CD14-positive monocyte (primary cell): ENCODE measurements at regions not wholly inside any gene's neighbourhood (a gene's known extent, or its start where the extent isn't known, plus 50 kb on each side); places are given as distances from the start of the nearest gene placed in this dataset.

ENCODE experiments used
- DNase-seq, 3 donors: peaks; one replicate each; pipeline ENCODE4 v3.0.0-alpha.2; 2011 to 2022
- H2AFZ ChIP-seq: 2 replicates; pipeline ENCODE4 v1.6.0; 2012; ENCODE audit warnings: mild to moderate bottlenecking, low read depth, low read length, inconsistent platforms; ENCODE audit not compliant: insufficient read depth, poor library complexity, severe bottlenecking
- H3K27ac ChIP-seq, 2 donors: 1 replicate in 1 of 2; 2 replicates in 1 of 2; pipeline ENCODE4 v1.5.1; 2012 to 2013; ENCODE audit warnings: low read length in 2 of 2, control low read depth in 1 of 2, inconsistent platforms in 1 of 2, low read depth in 1 of 2, mild to moderate bottlenecking in 1 of 2
- H3K27me3 ChIP-seq, 2 donors: one replicate each; pipeline versions ENCODE4 v1.6.0 to v1.6.1; 2011 to 2013; ENCODE audit warnings: low read length in 2 of 2; ENCODE audit not compliant: control insufficient read depth in 2 of 2, insufficient read depth in 2 of 2
- H3K36me3 ChIP-seq, 2 donors: replicated peaks in 1 of 2; 1 replicate in 1 of 2; 2 replicates in 1 of 2; pipeline versions ENCODE4 v1.5.1 to v1.6.1; 2012 to 2013; ENCODE audit warnings: low read length in 2 of 2, control low read depth in 1 of 2, inconsistent platforms in 1 of 2, mild to moderate bottlenecking in 1 of 2; ENCODE audit not compliant: insufficient read depth in 2 of 2, control insufficient read depth in 1 of 2
- H3K4me1 ChIP-seq, 2 donors: 1 replicate in 1 of 2; 2 replicates in 1 of 2; pipeline versions ENCODE4 v1.5.1 to v1.6.1; 2012 to 2013; ENCODE audit warnings: low read length in 2 of 2, control low read depth in 1 of 2, inconsistent platforms in 1 of 2, mild to moderate bottlenecking in 1 of 2, moderate library complexity in 1 of 2; ENCODE audit not compliant: insufficient read depth in 2 of 2, control insufficient read depth in 1 of 2
- H3K4me2 ChIP-seq: replicated peaks from 2 replicates; pipeline ENCODE3; 2012; ENCODE audit warnings: low read length, moderate library complexity, mild to moderate bottlenecking; ENCODE audit not compliant: poor library complexity, severe bottlenecking; ENCODE audit errors: extremely low read depth
- H3K4me3 ChIP-seq, 3 experiments: fragments of 200-600 bp in 1 of 3; sonication (generic) in 1 of 3; replicated peaks in 1 of 3; 1 replicate in 2 of 3; 2 replicates in 1 of 3; pipeline ENCODE4 v1.5.1; 2011 to 2013; ENCODE audit warnings: low read length in 3 of 3, mild to moderate bottlenecking in 3 of 3, control low read depth in 2 of 3, low read depth in 2 of 3, inconsistent platforms in 1 of 3, moderate library complexity in 1 of 3
- H3K79me2 ChIP-seq: 2 replicates; pipeline ENCODE4 v1.6.0; 2012; ENCODE audit warnings: mild to moderate bottlenecking, control low read depth, inconsistent platforms, low read length, moderate library complexity; ENCODE audit not compliant: insufficient read depth
- H3K9ac ChIP-seq: 2 replicates; pipeline ENCODE4 v1.6.0; 2017; ENCODE audit warnings: low read length, mild to moderate bottlenecking; ENCODE audit not compliant: insufficient read depth, poor library complexity, severe bottlenecking
- H3K9me3 ChIP-seq, 2 donors: replicated peaks in 1 of 2; 1 replicate in 1 of 2; 2 replicates in 1 of 2; pipeline versions ENCODE4 v1.5.1 to v1.6.1; 2012 to 2013; ENCODE audit warnings: low read length in 2 of 2, control low read depth in 1 of 2; ENCODE audit not compliant: control insufficient read depth in 1 of 2, insufficient read depth in 1 of 2
- H4K20me1 ChIP-seq: 2 replicates; pipeline ENCODE4 v1.6.0; 2012; ENCODE audit warnings: mild to moderate bottlenecking, low read length, control low read depth, moderate library complexity; ENCODE audit not compliant: insufficient read depth
- H3K27ac Mint-ChIP-seq, 7 donors: one replicate each; pipeline ENCODE4 v1.8.0; 2020; ENCODE audit warnings: mild to moderate bottlenecking in 7 of 7, mixed read lengths in 7 of 7, moderate library complexity in 6 of 7, inconsistent platforms in 2 of 7
- H3K27me3 Mint-ChIP-seq, 3 donors: one replicate each; pipeline ENCODE4 v1.8.0; 2021 to 2022; ENCODE audit warnings: low read depth in 3 of 3, mild to moderate bottlenecking in 3 of 3, mixed read lengths in 3 of 3, moderate library complexity in 3 of 3, inconsistent platforms in 1 of 3
- H3K36me3 Mint-ChIP-seq, 2 donors: one replicate each; pipeline ENCODE4 v1.8.0; 2020; ENCODE audit warnings: mixed read lengths in 2 of 2, inconsistent platforms in 1 of 2, mild to moderate bottlenecking in 1 of 2
- H3K4me1 Mint-ChIP-seq: one replicate; pipeline ENCODE4 v1.8.0; 2020; ENCODE audit warnings: mild to moderate bottlenecking, mixed read lengths
- H3K4me3 Mint-ChIP-seq, 2 donors: one replicate each; pipeline ENCODE4 v1.8.0; 2020; ENCODE audit warnings: mild to moderate bottlenecking in 2 of 2, mixed read lengths in 2 of 2, moderate library complexity in 1 of 2
- H3K9me3 Mint-ChIP-seq, 7 donors: one replicate each; pipeline ENCODE4 v1.8.0; 2020 to 2022; ENCODE audit warnings: mixed read lengths in 7 of 7, mild to moderate bottlenecking in 6 of 7, moderate library complexity in 6 of 7, inconsistent platforms in 2 of 7
- whole genome bisulfite sequencing: methylation state at CpG from one replicate; pipeline ENCODE4 v1.1.5; 2013; ENCODE audit warnings: missing lambda C conversion rate; ENCODE audit not compliant: insufficient coverage; 5-methylcytosine and 5-hydroxymethylcytosine counted together
- intact Hi-C, 2 donors: fragments of 100-400 bp; cut with micrococcal nuclease; formaldehyde crosslinking; loops; one replicate each; pipeline versions ENCODE4 v1.15.0 to v1.15.1; 2023
- TF ChIP-seq, protein P1 (sequence below): fragments of 200-600 bp; IDR thresholded peaks from one replicate; pipeline ENCODE4 v1.8.0; 2022; ENCODE audit warnings: antibody characterized with exemption, mild to moderate bottlenecking

DNA sequence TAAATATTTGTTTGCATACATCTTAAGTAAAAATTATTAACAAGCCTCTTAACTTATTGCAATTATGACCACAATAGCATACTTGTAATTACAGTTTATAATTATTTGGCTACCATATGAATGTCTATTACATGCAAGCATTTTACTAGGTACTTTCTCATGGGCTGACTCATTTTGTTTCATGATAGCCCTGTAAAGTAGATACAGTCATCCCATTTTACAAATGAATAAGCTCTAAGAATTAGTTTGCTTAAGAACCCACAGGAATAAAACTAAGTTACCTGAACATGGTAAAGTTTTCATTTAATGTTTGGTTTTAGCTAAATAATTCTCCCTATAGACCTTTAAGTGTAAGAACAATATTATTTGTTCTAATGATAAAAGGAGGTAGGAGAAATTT is 126.6 kb upstream of the IZUMO3 start:
- TF ChIP-seq, protein P1, sequence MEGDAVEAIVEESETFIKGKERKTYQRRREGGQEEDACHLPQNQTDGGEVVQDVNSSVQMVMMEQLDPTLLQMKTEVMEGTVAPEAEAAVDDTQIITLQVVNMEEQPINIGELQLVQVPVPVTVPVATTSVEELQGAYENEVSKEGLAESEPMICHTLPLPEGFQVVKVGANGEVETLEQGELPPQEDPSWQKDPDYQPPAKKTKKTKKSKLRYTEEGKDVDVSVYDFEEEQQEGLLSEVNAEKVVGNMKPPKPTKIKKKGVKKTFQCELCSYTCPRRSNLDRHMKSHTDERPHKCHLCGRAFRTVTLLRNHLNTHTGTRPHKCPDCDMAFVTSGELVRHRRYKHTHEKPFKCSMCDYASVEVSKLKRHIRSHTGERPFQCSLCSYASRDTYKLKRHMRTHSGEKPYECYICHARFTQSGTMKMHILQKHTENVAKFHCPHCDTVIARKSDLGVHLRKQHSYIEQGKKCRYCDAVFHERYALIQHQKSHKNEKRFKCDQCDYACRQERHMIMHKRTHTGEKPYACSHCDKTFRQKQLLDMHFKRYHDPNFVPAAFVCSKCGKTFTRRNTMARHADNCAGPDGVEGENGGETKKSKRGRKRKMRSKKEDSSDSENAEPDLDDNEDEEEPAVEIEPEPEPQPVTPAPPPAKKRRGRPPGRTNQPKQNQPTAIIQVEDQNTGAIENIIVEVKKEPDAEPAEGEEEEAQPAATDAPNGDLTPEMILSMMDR, result no peak
- no peak overlapping the region for H2AFZ ChIP-seq
- DNase-seq, result no peak
- intact Hi-C loops, result no loop called here
- no peaks in the 10 kb centered on the region for H3K4me1 ChIP-seq
- Mint-ChIP-seq H3K9me3 (peaks cover 2 to 13% (median 8%) of the 10 kb centered on the region in 7 donors), H3K27me3 (no peaks in the 10 kb centered on the region), H3K4me3 (no peak overlapping the region), H3K36me3 (no peaks in the 10 kb centered on the region), H3K27ac (no peak overlapping the region), H3K4me1 (no peaks in the 10 kb centered on the region)
- no peaks in the 10 kb centered on the region for H3K36me3 ChIP-seq
- no peaks in the 10 kb centered on the region for H3K79me2 ChIP-seq
- H3K4me2 ChIP-seq, result no peak overlapping the region
- no peaks in the 10 kb centered on the region for H3K27me3 ChIP-seq
- no peak overlapping the region for H3K4me3 ChIP-seq
- H4K20me1 ChIP-seq, result no peaks in the 10 kb centered on the region
- H3K27ac ChIP-seq, result no peak overlapping the region
- no peak overlapping the region for H3K9ac ChIP-seq
- peaks cover 3 to 19% of the 10 kb centered on the region in 2 donors for H3K9me3 ChIP-seq

GRCh38 chr9:24657387-24657786 is 111.7 kb upstream of the IZUMO3 start:
- H3K4me3 Mint-ChIP-seq, result no peak overlapping the region

More at GRCh38 chr9:24657387-24657786, 111.7 kb upstream of the IZUMO3 start:
- no peaks in the 10 kb centered on the region for H3K36me3 Mint-ChIP-seq
- TF ChIP-seq, protein P1, result no peak
- H3K9ac ChIP-seq, result no peak overlapping the region
- no peaks in the 10 kb centered on the region for H3K4me1 Mint-ChIP-seq
- H3K27ac Mint-ChIP-seq, result no peak overlapping the region
- DNase-seq, result no peak
- H3K27ac ChIP-seq, result no peak overlapping the region
- H3K9me3 ChIP-seq, result peaks cover 3 to 4% of the 10 kb centered on the region in 2 donors
- no peaks in the 10 kb centered on the region for H3K36me3 ChIP-seq
- no peaks in the 10 kb centered on the region for H4K20me1 ChIP-seq
- H3K27me3 ChIP-seq, result no peaks in the 10 kb centered on the region
- no peak overlapping the region for H3K4me3 ChIP-seq
- no peaks in the 10 kb centered on the region for H3K27me3 Mint-ChIP-seq
- no peak overlapping the region for H2AFZ ChIP-seq
- H3K4me1 ChIP-seq, result no peaks in the 10 kb centered on the region
- WGBS, result no CpG with 5 or more reads among the region's 3 CpGs
- intact Hi-C loops, result no loop called here
- H3K9me3 Mint-ChIP-seq, result peaks cover 0 to 12% (median 4%) of the 10 kb centered on the region in 7 donors
- no peak overlapping the region for H3K4me2 ChIP-seq
- no peaks in the 10 kb centered on the region for H3K79me2 ChIP-seq
